ENCODE measurements at regions not wholly inside any gene's neighbourhood (a gene's known extent, or its start where the extent isn't known, plus 50 kb on each side); places are given as distances from the start of the nearest gene placed in this dataset.

DNA sequence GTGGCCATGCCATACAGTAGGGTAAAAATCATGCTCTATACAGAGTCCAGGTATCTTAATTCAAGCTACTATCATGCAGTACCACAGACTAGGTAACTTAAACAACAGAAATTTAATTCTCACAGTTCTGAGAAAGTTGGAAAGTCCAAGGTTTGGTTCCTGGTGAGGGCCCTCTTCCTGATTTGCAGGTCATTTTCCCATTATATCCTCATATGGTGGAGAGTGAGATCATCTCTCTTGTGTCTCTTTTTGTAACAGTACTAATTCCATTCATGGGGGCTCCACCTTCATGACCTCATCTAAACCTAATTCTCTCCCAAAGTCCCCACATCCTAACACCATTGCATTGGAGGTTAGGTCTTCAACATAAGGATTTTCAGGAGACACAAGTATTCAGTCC, 335.0 kb upstream of the ACVR2A start:
- intact Hi-C loops (cut with DNase I, micrococcal nuclease) = no loop called here
- Histone ChIP-seq H3K9me3 (no peaks in the 10 kb centered on the region), H3K4me1 (ENCODE audit: low read depth) (no peaks in the 10 kb centered on the region), H3K4me3 (no peak overlapping the region), H3K36me3 (ENCODE audit: low read depth) (no peaks in the 10 kb centered on the region)
- no peak for TF ChIP-seq CTCF (IDR thresholded peaks at IDR 0.05)
- DNase-seq = no peak
- no peak for ATAC-seq

GRCh38 chr2:147506889-147507288, 337.9 kb upstream of the ACVR2A start:
- DNase-seq = no peak
- intact Hi-C loops (cut with DNase I, micrococcal nuclease) = no loop called here
- ATAC-seq = no peak

GRCh38 chr2:147502711-147503290, 342.0 kb upstream of the ACVR2A start:
- ATAC-seq = no peak
- no peak for TF ChIP-seq CTCF (IDR thresholded peaks at IDR 0.05)
- Histone ChIP-seq H3K36me3 (ENCODE audit: low read depth) (no peaks in the 10 kb centered on the region), H3K4me1 (ENCODE audit: low read depth) (no peaks in the 10 kb centered on the region), H3K4me3 (no peak overlapping the region), H3K9me3 (no peaks in the 10 kb centered on the region)
- no peak for DNase-seq
- intact Hi-C loops (cut with DNase I, micrococcal nuclease) = no loop called here

More at GRCh38 chr2:147506889-147507288, 337.9 kb upstream of the ACVR2A start:
- Histone ChIP-seq H3K36me3 (ENCODE audit: low read depth) (no peaks in the 10 kb centered on the region), H3K9me3 (no peaks in the 10 kb centered on the region), H3K4me1 (ENCODE audit: low read depth) (no peaks in the 10 kb centered on the region), H3K4me3 (no peak overlapping the region)
- no peak for TF ChIP-seq CTCF (IDR thresholded peaks at IDR 0.05)

DNA sequence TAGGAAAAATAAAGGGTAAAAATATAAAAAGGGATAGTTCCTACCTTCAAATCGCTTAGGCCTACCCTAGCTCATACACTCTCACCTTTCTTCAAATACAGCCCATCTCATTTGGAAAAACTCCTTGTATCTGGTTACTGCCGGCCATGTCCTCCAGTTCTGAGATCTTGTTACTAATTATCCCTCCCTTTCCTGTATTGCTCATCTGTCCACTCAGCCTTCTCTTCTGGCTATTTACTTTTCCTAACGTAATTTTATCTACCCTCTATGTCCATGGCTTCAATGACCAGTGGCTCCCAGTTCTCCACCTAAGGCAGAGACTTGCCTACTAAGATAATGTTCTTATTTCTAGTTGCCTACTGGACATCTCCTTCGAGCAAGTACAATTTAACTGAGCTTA, 342.9 kb upstream of the ACVR2A start:
- Histone ChIP-seq H3K9me3 (no peaks in the 10 kb centered on the region), H3K36me3 (ENCODE audit: low read depth) (no peaks in the 10 kb centered on the region), H3K4me1 (ENCODE audit: low read depth) (no peaks in the 10 kb centered on the region), H3K4me3 (no peak overlapping the region)
- DNase-seq (no peak), ATAC-seq (no peak)
- intact Hi-C loops (cut with DNase I, micrococcal nuclease) = no loop called here
- TF ChIP-seq CTCF (IDR thresholded peaks at IDR 0.05) = no peak

GRCh38 chr2:147500819-147501395, 343.9 kb upstream of the ACVR2A start:
- Histone ChIP-seq H3K4me3 (no peak overlapping the region), H3K36me3 (ENCODE audit: low read depth) (no peaks in the 10 kb centered on the region), H3K4me1 (ENCODE audit: low read depth) (no peaks in the 10 kb centered on the region), H3K9me3 (no peaks in the 10 kb centered on the region)
- intact Hi-C loops (cut with DNase I, micrococcal nuclease) = no loop called here
- DNase-seq (no peak), ATAC-seq (no peak)
- TF ChIP-seq CTCF (IDR thresholded peaks at IDR 0.05) = no peak

Measured in mucosa of descending colon (tissue), 3 donors.